Left ventricle myocardium inferior (tissue), 1 donor: ENCODE measurements at regions not wholly inside any gene's neighbourhood (a gene's known extent, or its start where the extent isn't known, plus 50 kb on each side); places are given as distances from the start of the nearest gene placed in this dataset.

Experiments used
- DNase-seq: peaks from one replicate; pipeline ENCODE4 v3.0.0-alpha.2; 2020
- H3K27ac ChIP-seq: fragments of 200-600 bp; replicated peaks from 2 replicates; pipeline ENCODE4 v1.8.0; 2021
- H3K27me3 ChIP-seq: fragments of 200-600 bp; 2 replicates; pipeline ENCODE4 v1.8.0; 2021; ENCODE audit warnings: low read depth
- H3K36me3 ChIP-seq: fragments of 200-600 bp; 2 replicates; pipeline ENCODE4 v1.8.0; 2021
- H3K4me1 ChIP-seq: fragments of 200-600 bp; 2 replicates; pipeline ENCODE4 v1.8.0; 2021
- H3K4me3 ChIP-seq: fragments of 200-600 bp; 2 replicates; pipeline ENCODE4 v1.8.0; 2021; ENCODE audit warnings: mild to moderate bottlenecking, moderate library complexity
- H3K9me3 ChIP-seq: fragments of 200-600 bp; replicated peaks from 2 replicates; pipeline ENCODE4 v1.8.0; 2021
- CTCF ChIP-seq: fragments of 200-600 bp; IDR thresholded peaks from 2 replicates; pipeline ENCODE4 v1.8.0; 2021; ENCODE audit warnings: antibody characterized with exemption, mild to moderate bottlenecking, borderline replicate concordance
- intact Hi-C: fragments of 100-400 bp; cut with micrococcal nuclease; formaldehyde crosslinking; loops from one replicate; pipeline ENCODE4 v1.11.0; 2022
- donor health status: DM: no; HTN: yes; CAD: no; lungs with severe emphysema.

GRCh38 chr5:68382640-68383039 is 167.1 kb downstream of the PIK3R1 start:
- intact Hi-C loops: no loop called here

GRCh38 chr5:68383888-68384310 is 168.3 kb downstream of the PIK3R1 start:
- Histone ChIP-seq H3K4me1 (peaks cover 10% of the 10 kb centered on the region), H3K27me3 (no peaks in the 10 kb centered on the region), H3K27ac (no peak overlapping the region), H3K9me3 (peaks cover 5% of the 10 kb centered on the region), H3K4me3 (no peak overlapping the region), H3K36me3 (no peaks in the 10 kb centered on the region)
- no peak for TF ChIP-seq CTCF
- no peak for DNase-seq
- intact Hi-C loops: no loop called here

More at GRCh38 chr5:68382640-68383039, 167.1 kb downstream of the PIK3R1 start:
- no peaks in the 10 kb centered on the region for H3K36me3 ChIP-seq
- H3K9me3 ChIP-seq: peaks cover 5% of the 10 kb centered on the region
- TF ChIP-seq CTCF: no peak
- H3K27ac ChIP-seq: no peak overlapping the region
- peaks cover 10% of the 10 kb centered on the region for H3K4me1 ChIP-seq
- DNase-seq: no peak
- H3K4me3 ChIP-seq: no peak overlapping the region
- H3K27me3 ChIP-seq: no peaks in the 10 kb centered on the region

- Histone ChIP-seq H3K27ac (no peak overlapping the region), H3K27me3 (no peaks in the 10 kb centered on the region), H3K36me3 (no peaks in the 10 kb centered on the region), H3K4me1 (peaks cover 3% of the 10 kb centered on the region), H3K4me3 (no peak overlapping the region), H3K9me3 (peaks cover 5% of the 10 kb centered on the region)
- intact Hi-C loops: no loop called here
- no peak for TF ChIP-seq CTCF
- no peak for DNase-seq
Measured at GRCh38 chr5:68384936-68385594, 169.5 kb downstream of the PIK3R1 start.

- no peaks in the 10 kb centered on the region for H3K36me3 ChIP-seq
- no peak overlapping the region for H3K27ac ChIP-seq
- no peaks in the 10 kb centered on the region for H3K27me3 ChIP-seq
- intact Hi-C loops: no loop called here
- no peak for DNase-seq
- peaks cover 5% of the 10 kb centered on the region for H3K9me3 ChIP-seq
- H3K4me3 ChIP-seq: no peak overlapping the region
- H3K4me1 ChIP-seq: no peaks in the 10 kb centered on the region
- TF ChIP-seq CTCF: no peak
Measured at GRCh38 chr5:68385936-68386335, 170.4 kb downstream of the PIK3R1 start.

- intact Hi-C loops: no loop called here
- DNase-seq: no peak
- H3K9me3 ChIP-seq: peaks cover 5% of the 10 kb centered on the region
- no peaks in the 10 kb centered on the region for H3K27me3 ChIP-seq
- H3K36me3 ChIP-seq: no peaks in the 10 kb centered on the region
- no peak overlapping the region for H3K27ac ChIP-seq
- H3K4me3 ChIP-seq: no peak overlapping the region
- no peak for TF ChIP-seq CTCF
- H3K4me1 ChIP-seq: no peaks in the 10 kb centered on the region
Measured at GRCh38 chr5:68387074-68387796, 171.7 kb downstream of the PIK3R1 start.
